Astrocyte (in vitro differentiated cells and primary cell): ENCODE measurements at regions not wholly inside any gene's neighbourhood (a gene's known extent, or its start where the extent isn't known, plus 50 kb on each side); places are given as distances from the start of the nearest gene placed in this dataset.
A peak's percentile ranks its signal among the peaks of the same experiment; 100 is the strongest.

Source experiments
- DNase-seq: peaks from one replicate; pipeline ENCODE4 v3.0.0-alpha.2; 2010; ENCODE audit warnings: low read depth
- FAIRE-seq: peaks from 2 replicates; lab custom pipeline; 2011; peaks lifted over from hg19 to GRCh38; lab: Jason Lieb, UNC
- H2AFZ ChIP-seq: 2 replicates; pipeline ENCODE4 v1.6.0; 2012; ENCODE audit warnings: low read depth, low read length, inconsistent platforms
- H3K27ac ChIP-seq: 2 replicates; pipeline ENCODE4 v1.5.1; 2011; ENCODE audit warnings: low read depth, low read length, inconsistent platforms
- H3K27me3 ChIP-seq: 2 replicates; pipeline ENCODE4 v1.6.0; 2011; ENCODE audit warnings: low read length, inconsistent platforms; ENCODE audit not compliant: insufficient read depth
- H3K36me3 ChIP-seq: 2 replicates; pipeline ENCODE4 v1.5.1; 2011; ENCODE audit warnings: low read length, inconsistent platforms; ENCODE audit not compliant: insufficient read depth
- H3K4me1 ChIP-seq: 2 replicates; pipeline ENCODE4 v1.5.1; 2011; ENCODE audit warnings: low read length, inconsistent platforms; ENCODE audit not compliant: insufficient read depth
- H3K4me2 ChIP-seq: 2 replicates; pipeline ENCODE4 v1.6.0; 2012; ENCODE audit warnings: low read length, inconsistent platforms
- H3K4me3 ChIP-seq: 2 replicates; pipeline ENCODE4 v1.5.1; 2011; ENCODE audit warnings: low read depth, mild to moderate bottlenecking, low read length, inconsistent platforms; ENCODE audit not compliant: insufficient read depth
- H3K79me2 ChIP-seq: 2 replicates; pipeline ENCODE4 v1.6.0; 2012; ENCODE audit warnings: mild to moderate bottlenecking, low read length, inconsistent platforms; ENCODE audit not compliant: insufficient read depth
- H3K9ac ChIP-seq: 2 replicates; pipeline ENCODE4 v1.6.0; 2012; ENCODE audit warnings: mild to moderate bottlenecking, low read length, inconsistent platforms
- H3K9me3 ChIP-seq: 2 replicates; pipeline ENCODE4 v1.5.1; 2012; ENCODE audit warnings: low read depth, mild to moderate bottlenecking, low read length, inconsistent platforms; ENCODE audit not compliant: insufficient read depth
- H4K20me1 ChIP-seq: 2 replicates; pipeline ENCODE4 v1.6.0; 2012; ENCODE audit warnings: low read length, inconsistent platforms; ENCODE audit not compliant: insufficient read depth
- H3K27ac Mint-ChIP-seq: one replicate; pipeline ENCODE4 v1.8.0; 2021; ENCODE audit warnings: mild to moderate bottlenecking, mixed read lengths; ENCODE audit not compliant: unreplicated experiment
- H3K27me3 Mint-ChIP-seq: one replicate; pipeline ENCODE4 v1.8.0; 2021; ENCODE audit warnings: low read depth, mixed read lengths; ENCODE audit not compliant: unreplicated experiment
- H3K36me3 Mint-ChIP-seq: one replicate; pipeline ENCODE4 v1.8.0; 2021; ENCODE audit warnings: low read depth, mixed read lengths; ENCODE audit not compliant: unreplicated experiment
- H3K4me1 Mint-ChIP-seq: one replicate; pipeline ENCODE4 v1.8.0; 2021; ENCODE audit warnings: low read depth, mixed read lengths; ENCODE audit not compliant: unreplicated experiment
- H3K4me3 Mint-ChIP-seq: one replicate; pipeline ENCODE4 v1.8.0; 2021; ENCODE audit warnings: mild to moderate bottlenecking, moderate library complexity, mixed read lengths; ENCODE audit not compliant: unreplicated experiment
- H3K9me3 Mint-ChIP-seq: one replicate; pipeline ENCODE4 v1.8.0; 2021; ENCODE audit warnings: mild to moderate bottlenecking, mixed read lengths; ENCODE audit not compliant: unreplicated experiment
- CTCF ChIP-seq: IDR thresholded peaks from 2 replicates; pipeline ENCODE4 v1.5.1; 2011; ENCODE audit warnings: low read depth, mild to moderate bottlenecking, inconsistent platforms, low read length, moderate library complexity; ENCODE audit not compliant: insufficient read depth
- EZH2 ChIP-seq: IDR thresholded peaks from 2 replicates; pipeline ENCODE4 v1.6.1; 2012; ENCODE audit warnings: mild to moderate bottlenecking, low read length, inconsistent platforms; ENCODE audit not compliant: insufficient read depth

- peaks cover 4% of the 10 kb centered on the region for H3K9me3 ChIP-seq
- no peak overlapping the region for H2AFZ ChIP-seq
- no peak for DNase-seq
- no peaks in the 10 kb centered on the region for H3K36me3 ChIP-seq
- Mint-ChIP-seq H3K4me1 (peaks cover 15% of the 10 kb centered on the region), H3K9me3 (peaks cover 11% of the 10 kb centered on the region), H3K4me3 (no peak overlapping the region), H3K27ac (no peak overlapping the region), H3K36me3 (no peaks in the 10 kb centered on the region), H3K27me3 (peaks cover 4% of the 10 kb centered on the region)
- no peak for FAIRE-seq
- TF ChIP-seq EZH2 = no peak
- no peak for TF ChIP-seq CTCF
- H3K79me2 ChIP-seq = no peaks in the 10 kb centered on the region
- H3K4me2 ChIP-seq = no peak overlapping the region
- H3K4me1 ChIP-seq = no peaks in the 10 kb centered on the region
- H3K4me3 ChIP-seq = no peak overlapping the region
- no peak overlapping the region for H3K27ac ChIP-seq
- H3K9ac ChIP-seq = no peak overlapping the region
- no peaks in the 10 kb centered on the region for H3K27me3 ChIP-seq
- H4K20me1 ChIP-seq = no peaks in the 10 kb centered on the region
These were observed 290.7 kb upstream of the MAP3K7 start for GRCh38 chr6:90877616-90878015.

GRCh38 chr6:90874931-90875330 lies 288.1 kb upstream of the MAP3K7 start:
- Histone ChIP-seq H4K20me1 (no peaks in the 10 kb centered on the region), H3K4me1 (no peaks in the 10 kb centered on the region), H3K9ac (no peak overlapping the region), H3K9me3 (peaks cover 4% of the 10 kb centered on the region), H3K27ac (no peak overlapping the region), H2AFZ (no peak overlapping the region), H3K36me3 (no peaks in the 10 kb centered on the region), H3K4me2 (no peak overlapping the region), H3K4me3 (no peak overlapping the region), H3K79me2 (no peaks in the 10 kb centered on the region), H3K27me3 (no peaks in the 10 kb centered on the region)
- H3K4me1 Mint-ChIP-seq = peaks cover 29% of the 10 kb centered on the region
- TF ChIP-seq CTCF (no peak), EZH2 (no peak)
- H3K9me3 Mint-ChIP-seq = peaks cover 6% of the 10 kb centered on the region
- no peak overlapping the region for H3K4me3 Mint-ChIP-seq
- FAIRE-seq = no peak
- no peak for DNase-seq
- H3K36me3 Mint-ChIP-seq = no peaks in the 10 kb centered on the region
- H3K27me3 Mint-ChIP-seq = peaks cover 4% of the 10 kb centered on the region
- no peak overlapping the region for H3K27ac Mint-ChIP-seq

- no peaks in the 10 kb centered on the region for H3K36me3 Mint-ChIP-seq
- no peak overlapping the region for H2AFZ ChIP-seq
- peaks cover 4% of the 10 kb centered on the region for H3K27me3 Mint-ChIP-seq
- H3K4me3 ChIP-seq = no peak overlapping the region
- peaks cover 2% of the 10 kb centered on the region for H3K9me3 ChIP-seq
- H3K4me1 Mint-ChIP-seq = peaks cover 38% of the 10 kb centered on the region
- H3K9me3 Mint-ChIP-seq = no peaks in the 10 kb centered on the region
- H4K20me1 ChIP-seq = no peaks in the 10 kb centered on the region
- DNase-seq (no peak), FAIRE-seq (no peak)
- no peak overlapping the region for H3K4me3 Mint-ChIP-seq
- no peak overlapping the region for H3K4me2 ChIP-seq
- no peak overlapping the region for H3K9ac ChIP-seq
- H3K79me2 ChIP-seq = no peaks in the 10 kb centered on the region
- no peak overlapping the region for H3K27ac ChIP-seq
- no peaks in the 10 kb centered on the region for H3K36me3 ChIP-seq
- TF ChIP-seq CTCF (no peak), EZH2 (no peak)
- peak overlapping the region; percentile 21 for H3K27ac Mint-ChIP-seq
- no peaks in the 10 kb centered on the region for H3K4me1 ChIP-seq
- no peaks in the 10 kb centered on the region for H3K27me3 ChIP-seq
These were observed 286.1 kb upstream of the MAP3K7 start for GRCh38 chr6:90872981-90873380.
